Stimulated activated CD4-positive, alpha-beta T cell treated with anti-CD3 and anti-CD28 coated beads, TNF-alpha, amount 100 ng/mL, for 1 hour (primary cell): ENCODE measurements at regions not wholly inside any gene's neighbourhood (a gene's known extent, or its start where the extent isn't known, plus 50 kb on each side); places are given as distances from the start of the nearest gene placed in this dataset.
"Not testable (repeated sequence)": the region's sequence is repeated elsewhere in the genome, so short reads cannot be mapped to it uniquely, and the experiment has no call there.

Experiments used
- DNase-seq, 3 donors: peaks; one replicate each; pipeline ENCODE4 v3.0.0-alpha.2; 2020; ENCODE audit warnings: low read depth in 3 of 3, low spot score in 1 of 3

GRCh38 chr2:12605366-12605765 is 111.4 kb upstream of the TRIB2 start:
- DNase-seq, result no peak

- no peak for DNase-seq
These were observed 110.8 kb upstream of the TRIB2 start for GRCh38 chr2:12605936-12606335.

DNA sequence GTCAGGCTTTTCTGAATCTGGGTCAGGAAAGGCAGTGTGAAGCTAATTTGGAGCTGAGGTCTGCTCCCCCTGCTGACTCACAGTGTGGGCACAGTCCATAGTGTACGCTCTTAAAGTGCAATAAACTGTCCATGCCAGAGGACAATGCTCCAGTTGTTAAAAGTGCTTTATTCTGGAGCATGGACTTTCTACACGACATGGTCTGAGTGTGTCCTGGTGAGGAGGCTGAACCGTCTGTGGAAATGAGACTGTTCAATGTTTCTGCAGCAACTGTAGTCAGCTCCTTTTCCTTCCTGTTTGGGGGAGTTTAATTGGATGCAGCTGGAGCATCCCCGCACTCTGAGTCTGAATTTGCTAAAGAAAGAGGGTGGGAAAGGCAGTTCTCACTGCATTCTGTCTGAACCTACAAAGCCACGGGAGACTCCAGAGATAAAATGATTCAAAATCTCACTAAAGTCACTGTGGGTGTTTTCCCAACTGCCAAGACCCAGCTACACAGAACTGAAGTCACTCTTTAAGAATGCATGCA is 110.2 kb upstream of the TRIB2 start:
- no peak for DNase-seq

DNA sequence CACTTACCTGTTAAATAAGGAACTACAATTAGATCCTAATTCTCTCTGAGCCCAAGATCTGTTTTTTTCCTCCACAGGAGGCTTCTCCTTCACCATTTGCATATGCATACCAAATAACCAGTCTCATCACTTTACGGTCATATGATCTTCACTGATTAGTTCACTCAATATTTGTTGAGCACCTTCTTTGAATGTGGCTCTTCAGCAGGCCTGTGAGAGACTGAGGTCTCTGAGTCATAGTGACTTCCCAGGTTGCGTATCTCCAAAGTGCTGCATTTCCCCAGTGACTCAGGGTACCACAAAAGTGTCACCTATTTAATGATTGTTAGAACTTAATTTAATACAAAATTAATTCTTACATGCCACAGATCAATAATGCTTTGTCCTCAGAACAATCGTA is 108.8 kb upstream of the TRIB2 start:
- no peak for DNase-seq

DNA sequence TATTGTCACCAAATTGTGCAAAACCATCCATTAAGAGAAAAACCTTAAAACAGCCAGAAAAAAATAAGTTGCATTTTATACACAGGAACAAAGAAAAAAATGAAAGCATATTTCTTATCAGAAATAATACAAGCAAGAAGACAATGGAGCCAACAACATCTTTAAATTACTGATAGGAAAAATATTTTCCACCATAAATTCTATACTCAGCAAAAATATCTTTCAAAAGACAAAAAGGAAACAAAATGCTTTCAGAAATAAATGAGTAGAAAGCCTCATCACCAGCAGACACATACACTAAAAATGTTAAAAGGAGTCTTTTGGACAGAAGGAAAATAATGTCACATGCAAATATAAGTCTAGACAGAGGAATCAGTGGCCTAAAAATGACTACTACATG is 106.4 kb upstream of the TRIB2 start:
- DNase-seq, result no peak

- DNase-seq, result no peak
These were observed 104.6 kb upstream of the TRIB2 start for GRCh38 chr2:12612168-12612567.

GRCh38 chr2:12612671-12613070 is 104.1 kb upstream of the TRIB2 start:
- no peak for DNase-seq

- no peak for DNase-seq
These were observed 103.5 kb upstream of the TRIB2 start for GRCh38 chr2:12613137-12613835.

DNA sequence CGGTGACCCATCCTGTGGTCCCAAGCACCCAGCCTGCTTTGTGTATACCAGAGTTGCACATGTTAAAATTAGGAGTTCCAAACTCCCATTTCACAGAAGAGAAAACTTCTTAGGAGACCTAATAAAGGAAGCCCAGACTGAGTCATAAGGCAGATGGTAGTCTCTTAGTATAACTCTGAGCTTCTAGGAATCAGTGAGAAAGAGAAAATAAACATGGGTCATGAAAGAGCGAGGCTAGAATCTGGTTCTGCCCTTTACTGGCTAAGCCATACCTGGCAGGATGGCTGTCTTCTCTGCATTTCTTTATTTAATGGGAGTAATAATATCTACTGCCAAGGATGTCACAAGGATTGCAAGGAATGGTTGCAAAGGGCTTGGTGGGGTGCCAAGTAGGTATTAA is 101.2 kb upstream of the TRIB2 start:
- DNase-seq, result no peak

DNA sequence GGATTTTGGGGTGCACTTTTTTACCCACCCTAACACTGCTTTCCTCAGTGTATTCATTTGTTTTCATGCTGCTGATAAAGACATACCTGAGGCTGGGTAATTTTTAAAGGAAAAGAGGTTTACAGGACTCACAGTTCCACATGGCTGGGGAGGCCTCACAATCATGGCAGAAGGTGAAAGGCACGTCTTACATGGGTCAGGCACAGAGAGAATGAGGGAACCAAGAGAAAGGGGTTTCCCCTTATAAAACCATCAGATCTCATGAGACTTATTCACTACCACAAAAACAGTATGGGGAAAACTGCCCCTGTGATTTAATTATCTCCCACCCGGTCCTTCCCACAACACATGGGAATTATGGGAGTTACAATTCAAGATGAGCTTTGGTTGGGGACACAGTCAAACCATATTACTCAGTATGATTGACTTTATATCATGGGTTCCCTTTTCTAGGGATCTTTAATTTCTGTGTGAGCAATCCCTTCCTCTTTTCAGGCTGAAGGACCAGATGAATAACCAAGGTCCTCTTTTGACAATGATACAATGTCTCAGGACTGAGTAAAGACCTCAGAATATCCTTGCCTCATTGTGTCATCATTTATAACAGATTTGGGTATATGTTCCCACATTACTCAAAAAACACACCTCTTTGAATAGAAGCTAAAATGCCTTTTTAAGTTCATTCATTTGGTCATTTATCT is 100.1 kb upstream of the TRIB2 start:
- no peak for DNase-seq

DNA sequence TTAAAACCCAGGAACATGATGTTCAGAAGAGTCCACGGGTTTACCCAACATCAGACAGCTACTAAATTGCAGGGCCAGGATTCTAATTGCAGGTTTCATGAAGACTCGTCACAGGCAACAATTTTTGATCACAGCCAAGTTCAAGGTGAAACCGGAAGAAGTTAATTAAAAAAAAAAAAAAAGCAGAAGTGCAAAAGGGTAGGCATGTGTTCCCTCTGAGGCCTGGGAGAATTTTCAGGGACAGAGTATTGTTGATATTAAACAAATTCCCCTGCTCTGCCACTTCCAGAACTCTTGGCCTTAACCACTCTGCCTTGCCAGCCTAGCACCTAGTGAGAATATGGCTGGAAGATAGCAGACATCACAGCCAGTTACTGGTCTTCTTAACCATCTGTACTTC is 99.4 kb upstream of the TRIB2 start:
- no peak for DNase-seq

- no peak for DNase-seq
These were observed 98.9 kb upstream of the TRIB2 start for GRCh38 chr2:12617853-12618252.

DNA sequence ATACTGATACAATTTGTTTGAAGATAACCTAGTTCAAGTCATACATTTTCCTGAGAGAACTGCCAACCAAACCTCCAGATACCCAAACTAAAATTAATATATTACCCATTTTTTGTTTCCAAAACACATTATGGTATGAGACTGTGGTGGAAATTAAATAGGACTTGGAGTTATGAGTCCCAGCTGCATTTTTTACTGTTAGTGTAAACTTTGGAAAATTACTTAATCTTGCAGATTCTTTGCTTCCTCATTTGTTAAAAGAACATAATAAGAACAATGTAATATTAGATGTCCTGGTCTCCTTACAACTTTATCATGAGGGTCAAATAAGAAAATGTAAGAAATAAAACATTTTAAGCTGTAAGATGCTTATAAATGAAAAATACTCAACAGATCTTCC is 98.2 kb upstream of the TRIB2 start:
- no peak for DNase-seq

DNA sequence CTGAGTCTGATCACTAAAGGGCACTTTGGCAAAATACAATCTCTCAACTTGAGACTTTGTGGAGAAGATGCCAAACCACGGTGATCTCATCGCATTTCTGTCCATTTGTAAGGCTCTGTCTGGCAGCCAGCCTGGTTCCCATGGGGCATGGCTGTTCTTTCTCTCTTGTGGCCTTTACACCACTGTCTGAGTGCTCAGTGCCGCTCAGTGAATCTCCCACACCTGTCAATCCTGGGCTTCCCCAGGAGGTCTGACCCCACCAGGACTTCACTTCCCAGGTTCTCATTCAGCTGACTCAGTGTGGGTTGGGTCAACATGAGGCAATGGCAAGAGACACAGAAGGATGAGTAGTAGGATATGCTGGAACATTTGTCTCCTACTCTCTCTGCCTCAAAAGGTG is 96.8 kb upstream of the TRIB2 start:
- no peak for DNase-seq

DNA sequence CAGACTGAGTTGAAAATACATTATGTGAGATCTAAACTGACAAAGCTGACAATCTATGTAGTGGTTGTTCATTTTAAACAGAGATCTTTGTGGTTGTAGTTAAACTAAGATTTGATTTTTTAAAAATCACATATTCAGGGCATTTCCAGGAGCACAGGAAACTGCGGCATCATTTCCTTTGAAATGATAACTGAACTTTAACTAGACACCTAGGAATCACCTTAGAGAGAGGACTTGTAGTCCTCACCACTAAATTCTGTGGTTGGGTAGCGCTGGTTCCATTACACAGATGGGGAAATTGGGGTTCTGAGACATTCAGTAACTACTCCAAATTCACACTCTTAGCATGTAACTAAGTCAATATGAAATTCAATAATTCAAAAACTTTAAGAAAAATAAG is 96.0 kb upstream of the TRIB2 start:
- no peak for DNase-seq

GRCh38 chr2:12623051-12623450 is 93.7 kb upstream of the TRIB2 start:
- no peak for DNase-seq

DNA sequence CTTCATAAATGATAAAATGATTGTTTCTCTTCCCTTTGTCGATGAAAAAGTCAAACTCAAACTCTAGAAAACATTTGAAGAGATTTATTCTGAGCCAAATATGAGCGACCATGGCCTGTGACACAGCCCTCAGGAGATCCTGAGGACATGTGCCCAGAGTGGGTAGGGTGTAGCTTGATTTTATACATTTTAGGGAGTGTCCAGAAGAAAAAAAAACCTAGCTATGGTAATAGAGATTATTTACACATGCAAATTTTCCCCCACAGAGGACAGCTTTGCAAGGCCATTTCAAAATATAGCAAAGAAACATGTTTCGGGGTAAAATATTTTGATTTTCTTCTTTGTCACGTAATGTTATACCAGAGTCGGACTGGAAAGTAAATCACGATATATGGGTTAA is 92.4 kb upstream of the TRIB2 start:
- no peak for DNase-seq

DNA sequence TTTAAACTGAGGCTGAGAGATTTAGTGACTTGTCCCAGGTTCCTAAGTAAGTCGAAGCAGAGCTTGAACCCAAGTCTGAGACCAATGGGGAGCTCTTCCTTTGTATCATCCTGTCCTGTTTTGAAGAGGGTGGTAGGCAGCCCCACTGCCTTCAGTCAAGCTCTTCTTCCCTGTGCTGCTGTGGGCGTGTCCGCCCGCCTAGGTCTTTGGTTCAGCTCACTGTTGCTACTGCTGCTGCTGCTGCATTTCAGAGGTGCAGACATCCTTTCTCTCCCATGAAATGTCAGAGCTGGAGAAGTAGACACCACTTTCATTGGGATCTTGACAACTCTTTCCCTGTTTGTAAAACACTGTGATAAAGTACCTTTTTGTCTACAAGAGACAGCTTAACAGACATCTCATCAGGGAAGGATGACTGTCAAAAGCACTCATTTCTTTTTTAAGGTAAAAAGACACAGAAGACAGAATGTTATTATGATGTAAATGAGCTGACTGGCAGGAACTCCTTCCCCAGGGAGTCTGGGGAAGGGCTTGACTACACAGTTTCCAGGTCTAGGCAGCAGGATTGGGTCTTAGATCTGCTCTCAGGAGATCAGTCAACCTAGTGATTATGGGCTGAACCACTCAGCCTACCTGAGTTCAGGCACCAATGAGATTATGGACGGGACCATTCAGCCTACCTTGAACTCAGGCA is 91.7 kb upstream of the TRIB2 start:
- no peak for DNase-seq

DNA sequence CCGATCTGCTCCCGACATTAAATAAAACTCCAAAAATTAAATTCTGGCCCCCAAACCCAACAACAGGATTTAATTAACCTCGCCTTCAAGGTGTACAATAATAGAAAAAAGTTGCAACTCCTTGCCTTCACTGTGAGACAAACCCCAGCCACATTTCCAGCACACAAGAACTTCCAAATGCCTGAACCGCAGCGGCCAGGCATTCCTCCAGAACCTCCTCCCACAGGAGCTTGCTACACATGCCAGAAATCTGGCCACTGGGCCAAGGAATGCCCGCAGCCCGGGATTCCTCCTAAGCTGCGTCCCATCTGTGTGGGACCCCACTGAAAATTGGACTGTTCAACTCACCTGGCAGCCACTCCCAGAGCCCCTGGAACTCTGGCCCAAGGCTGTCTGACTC is 88.2 kb upstream of the TRIB2 start:
- DNase-seq, result not testable (repeated sequence)

GRCh38 chr2:12636837-12637581 is 79.7 kb upstream of the TRIB2 start:
- no peak for DNase-seq

- DNase-seq, result no peak
These were observed 79.0 kb upstream of the TRIB2 start for GRCh38 chr2:12637754-12638153.

DNA sequence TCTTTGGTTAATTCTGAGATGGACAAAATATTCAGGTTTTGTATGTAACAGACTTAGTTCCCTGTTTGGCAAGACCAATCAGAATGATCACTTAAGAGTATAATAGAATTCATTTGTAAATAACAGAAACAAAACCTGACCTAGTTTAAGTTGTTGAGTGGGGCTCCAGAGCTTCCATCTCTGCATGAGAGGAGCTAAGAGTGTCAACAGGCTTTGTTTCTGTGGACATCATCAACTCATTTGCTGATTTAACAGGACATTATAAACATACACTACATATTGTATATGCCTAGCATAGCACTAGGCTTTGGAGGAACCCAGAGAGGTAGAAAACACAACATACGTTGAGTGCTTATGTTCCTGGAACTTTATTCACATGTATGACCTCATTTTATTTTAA is 75.3 kb upstream of the TRIB2 start:
- no peak for DNase-seq
